ENCODE measurements at regions not wholly inside any gene's neighbourhood (a gene's known extent, or its start where the extent isn't known, plus 50 kb on each side); places are given as distances from the start of the nearest gene placed in this dataset.

DNA sequence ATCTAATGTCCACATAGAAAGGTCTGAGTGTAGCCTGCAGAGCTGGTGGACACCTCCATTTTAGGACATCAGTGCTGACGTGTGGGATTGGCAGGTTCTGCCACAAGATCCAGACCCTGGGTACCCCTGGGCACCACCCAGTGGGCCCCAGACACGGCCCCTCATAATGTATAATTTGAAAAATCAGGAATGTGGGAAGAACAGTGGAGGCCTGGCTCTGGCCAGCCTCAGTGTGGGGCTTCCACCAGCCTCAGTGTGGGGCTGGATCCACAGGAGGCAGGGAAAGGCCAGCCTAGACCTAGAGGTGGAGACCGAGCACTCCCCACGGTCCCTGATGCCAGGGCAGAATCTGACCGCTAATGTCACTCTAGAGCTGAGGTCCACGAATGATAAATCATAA lies 150.7 kb upstream of the SOX1 start:
- TF ChIP-seq, protein P1, sequence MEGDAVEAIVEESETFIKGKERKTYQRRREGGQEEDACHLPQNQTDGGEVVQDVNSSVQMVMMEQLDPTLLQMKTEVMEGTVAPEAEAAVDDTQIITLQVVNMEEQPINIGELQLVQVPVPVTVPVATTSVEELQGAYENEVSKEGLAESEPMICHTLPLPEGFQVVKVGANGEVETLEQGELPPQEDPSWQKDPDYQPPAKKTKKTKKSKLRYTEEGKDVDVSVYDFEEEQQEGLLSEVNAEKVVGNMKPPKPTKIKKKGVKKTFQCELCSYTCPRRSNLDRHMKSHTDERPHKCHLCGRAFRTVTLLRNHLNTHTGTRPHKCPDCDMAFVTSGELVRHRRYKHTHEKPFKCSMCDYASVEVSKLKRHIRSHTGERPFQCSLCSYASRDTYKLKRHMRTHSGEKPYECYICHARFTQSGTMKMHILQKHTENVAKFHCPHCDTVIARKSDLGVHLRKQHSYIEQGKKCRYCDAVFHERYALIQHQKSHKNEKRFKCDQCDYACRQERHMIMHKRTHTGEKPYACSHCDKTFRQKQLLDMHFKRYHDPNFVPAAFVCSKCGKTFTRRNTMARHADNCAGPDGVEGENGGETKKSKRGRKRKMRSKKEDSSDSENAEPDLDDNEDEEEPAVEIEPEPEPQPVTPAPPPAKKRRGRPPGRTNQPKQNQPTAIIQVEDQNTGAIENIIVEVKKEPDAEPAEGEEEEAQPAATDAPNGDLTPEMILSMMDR (conservative IDR thresholded peaks at IDR 0.05; ENCODE audit: low read depth, low read length) = no peak
- TF ChIP-seq EZH2 (IDR thresholded peaks at IDR 0.05; ENCODE audit: borderline replicate concordance, low read depth, low read length, poor library complexity, severe bottlenecking) = no peak

All from A673 (cell line).